ACC112 (cell line): ENCODE measurements at regions not wholly inside any gene's neighbourhood (a gene's known extent, or its start where the extent isn't known, plus 50 kb on each side); places are given as distances from the start of the nearest gene placed in this dataset.

Experiments
- H2AFZ ChIP-seq: fragments of 200-600 bp; sonication (generic); one replicate; pipeline ENCODE4 v1.6.0; 2017; ENCODE audit warnings: antibody characterized with exemption, low read length; ENCODE audit not compliant: unreplicated experiment
- H3K27ac ChIP-seq: fragments of 200-600 bp; sonication (generic); 2 replicates; pipeline ENCODE4 v1.5.1; 2014; ENCODE audit warnings: low read depth, mild to moderate bottlenecking, antibody characterized with exemption, low read length, moderate library complexity
- H3K27me3 ChIP-seq: fragments of 200-600 bp; sonication (generic); 2 replicates; pipeline ENCODE4 v1.6.1; 2014; ENCODE audit warnings: mild to moderate bottlenecking, antibody characterized with exemption, low read length, moderate library complexity, mixed read lengths; ENCODE audit not compliant: insufficient read depth
- H3K36me3 ChIP-seq: fragments of 200-600 bp; sonication (generic); 2 replicates; pipeline ENCODE4 v1.6.1; 2016; ENCODE audit warnings: mild to moderate bottlenecking, antibody characterized with exemption, low read length, moderate library complexity, mixed read lengths; ENCODE audit not compliant: insufficient read depth
- H3K4me1 ChIP-seq: fragments of 200-600 bp; sonication (generic); one replicate; pipeline ENCODE4 v1.6.1; 2016; ENCODE audit warnings: low read length, mixed read lengths; ENCODE audit not compliant: insufficient read depth, unreplicated experiment, control insufficient read depth
- H3K4me3 ChIP-seq: fragments of 200-600 bp; sonication (generic); 2 replicates; pipeline ENCODE4 v1.5.1; 2014; ENCODE audit warnings: mild to moderate bottlenecking, low read depth, low read length
- H3K79me2 ChIP-seq: fragments of 200-600 bp; sonication (generic); one replicate; pipeline ENCODE4 v1.6.0; 2016; ENCODE audit warnings: low read length; ENCODE audit not compliant: control insufficient read depth, unreplicated experiment, insufficient read depth

- no peaks in the 10 kb centered on the region for H3K79me2 ChIP-seq
- no peak overlapping the region for H3K27ac ChIP-seq
- H3K36me3 ChIP-seq = no peaks in the 10 kb centered on the region
- no peak overlapping the region for H2AFZ ChIP-seq
- H3K27me3 ChIP-seq = no peaks in the 10 kb centered on the region
- H3K4me3 ChIP-seq = no peak overlapping the region
- no peaks in the 10 kb centered on the region for H3K4me1 ChIP-seq
These were observed 160.3 kb downstream of the PTEN start for GRCh38 chr10:88023676-88024075.

- Histone ChIP-seq H3K27me3 (no peaks in the 10 kb centered on the region), H3K4me3 (no peak overlapping the region), H3K79me2 (no peaks in the 10 kb centered on the region), H3K4me1 (no peaks in the 10 kb centered on the region), H3K27ac (no peak overlapping the region), H3K36me3 (no peaks in the 10 kb centered on the region), H2AFZ (no peak overlapping the region)
These were observed 162.6 kb downstream of the PTEN start for GRCh38 chr10:88026031-88026430.

- Histone ChIP-seq H3K27me3 (no peaks in the 10 kb centered on the region), H3K36me3 (no peaks in the 10 kb centered on the region), H3K4me3 (no peak overlapping the region), H3K4me1 (peaks cover 4% of the 10 kb centered on the region), H3K79me2 (no peaks in the 10 kb centered on the region), H2AFZ (no peak overlapping the region), H3K27ac (no peak overlapping the region)
These were observed 164.1 kb downstream of the PTEN start for GRCh38 chr10:88027570-88027969.

- Histone ChIP-seq H3K36me3 (no peaks in the 10 kb centered on the region), H3K79me2 (no peaks in the 10 kb centered on the region), H3K27me3 (no peaks in the 10 kb centered on the region), H3K4me3 (no peak overlapping the region), H3K27ac (no peak overlapping the region), H2AFZ (no peak overlapping the region), H3K4me1 (peaks cover 9% of the 10 kb centered on the region)
These were observed 164.6 kb downstream of the PTEN start for GRCh38 chr10:88028072-88028471.

- H3K4me1 ChIP-seq = peaks cover 9% of the 10 kb centered on the region
- no peaks in the 10 kb centered on the region for H3K27me3 ChIP-seq
- H3K4me3 ChIP-seq = no peak overlapping the region
- no peaks in the 10 kb centered on the region for H3K36me3 ChIP-seq
- no peak overlapping the region for H2AFZ ChIP-seq
- H3K79me2 ChIP-seq = no peaks in the 10 kb centered on the region
- no peak overlapping the region for H3K27ac ChIP-seq
These were observed 165.2 kb downstream of the PTEN start for GRCh38 chr10:88028654-88029053.

GRCh38 chr10:88032566-88032965 is 169.1 kb downstream of the PTEN start:
- H3K4me3 ChIP-seq = no peak overlapping the region
- no peaks in the 10 kb centered on the region for H3K27me3 ChIP-seq
- H3K79me2 ChIP-seq = no peaks in the 10 kb centered on the region
- peaks cover 9% of the 10 kb centered on the region for H3K4me1 ChIP-seq
- H2AFZ ChIP-seq = no peak overlapping the region
- H3K27ac ChIP-seq = no peak overlapping the region
- no peaks in the 10 kb centered on the region for H3K36me3 ChIP-seq

- Histone ChIP-seq H3K4me1 (peaks cover 9% of the 10 kb centered on the region), H3K36me3 (no peaks in the 10 kb centered on the region), H3K79me2 (no peaks in the 10 kb centered on the region), H3K27me3 (no peaks in the 10 kb centered on the region), H3K27ac (no peak overlapping the region), H3K4me3 (no peak overlapping the region), H2AFZ (no peak overlapping the region)
These were observed 170.0 kb downstream of the PTEN start for GRCh38 chr10:88033385-88033784.

GRCh38 chr10:88033793-88034192 is 170.4 kb downstream of the PTEN start:
- H3K27ac ChIP-seq = no peak overlapping the region
- H3K36me3 ChIP-seq = no peaks in the 10 kb centered on the region
- no peaks in the 10 kb centered on the region for H3K79me2 ChIP-seq
- no peak overlapping the region for H2AFZ ChIP-seq
- no peak overlapping the region for H3K4me3 ChIP-seq
- peaks cover 9% of the 10 kb centered on the region for H3K4me1 ChIP-seq
- H3K27me3 ChIP-seq = no peaks in the 10 kb centered on the region

GRCh38 chr10:88036126-88036525 is 172.7 kb downstream of the PTEN start:
- Histone ChIP-seq H3K36me3 (no peaks in the 10 kb centered on the region), H3K27ac (no peak overlapping the region), H3K4me1 (peaks cover 14% of the 10 kb centered on the region), H3K27me3 (no peaks in the 10 kb centered on the region), H2AFZ (no peak overlapping the region), H3K79me2 (no peaks in the 10 kb centered on the region), H3K4me3 (no peak overlapping the region)

GRCh38 chr10:88037623-88038022 is 174.2 kb downstream of the PTEN start:
- Histone ChIP-seq H3K4me1 (peaks cover 10% of the 10 kb centered on the region), H3K4me3 (no peak overlapping the region), H3K79me2 (no peaks in the 10 kb centered on the region), H3K27ac (no peak overlapping the region), H2AFZ (no peak overlapping the region), H3K27me3 (no peaks in the 10 kb centered on the region), H3K36me3 (no peaks in the 10 kb centered on the region)

GRCh38 chr10:88038268-88038667 is 174.8 kb downstream of the PTEN start:
- Histone ChIP-seq H3K36me3 (no peaks in the 10 kb centered on the region), H2AFZ (no peak overlapping the region), H3K79me2 (no peaks in the 10 kb centered on the region), H3K4me1 (peaks cover 5% of the 10 kb centered on the region), H3K27me3 (no peaks in the 10 kb centered on the region), H3K27ac (no peak overlapping the region), H3K4me3 (no peak overlapping the region)
